HCT116 (cell line): ENCODE measurements at regions not wholly inside any gene's neighbourhood (a gene's known extent, or its start where the extent isn't known, plus 50 kb on each side); places are given as distances from the start of the nearest gene placed in this dataset.

Experiments
- ATAC-seq: fragments of 200-7000 bp; cut with Tn5 transposase; 2 replicates; pipeline ENCODE4 v1.9.1; 2020; ENCODE audit warnings: mild to moderate bottlenecking, moderate library complexity
- BruUV-seq: library from RNA; stranded (reverse); fragments of 400-500 nt; replicated peaks from 2 replicates; lab custom pipeline; 2021; lab: Mats Ljungman, UMichigan
- CTCF ChIA-PET: fragments of 300-600 bp; sonication (Branson Sonifier 250); formaldehyde crosslinking; loops from one replicate; lab custom pipeline; 2021; ENCODE audit warnings: antibody characterized with exemption; lab: Charles Lee
- POLR2A ChIA-PET: fragments of 300-600, 350-600 bp; sonication (Branson Sonifier 250); formaldehyde crosslinking; loops from one replicate; lab custom pipeline; 2021; ENCODE audit warnings: antibody characterized with exemption; lab: Charles Lee
- RAD21 ChIA-PET, 2 experiments: fragments of 300-600 bp; sonication (Branson Sonifier 250); formaldehyde crosslinking; loops; one replicate each; lab custom pipeline; 2023; ENCODE audit warnings: low total read pairs in 2 of 2; ENCODE audit not compliant: uncharacterized antibody in 2 of 2, unreplicated experiment in 2 of 2, low non-redundant PET in 1 of 2; lab: Charles Lee
- DNase-seq: peaks from one replicate; pipeline ENCODE4 v3.0.0-alpha.2; 2010; ENCODE audit warnings: low read depth, low spot score
- H2AFZ ChIP-seq: fragments of 200-600 bp; shearing (Covaris generic), sonication (generic); 2 replicates; pipeline ENCODE4 v1.6.1; 2017; ENCODE audit warnings: low read depth, mixed run types, mixed read lengths, antibody characterized with exemption, low read length; ENCODE audit not compliant: poor library complexity, severe bottlenecking
- H3K27ac ChIP-seq: 2 replicates; pipeline ENCODE4 v1.5.1; 2012; ENCODE audit warnings: low read depth, low read length
- H3K27me3 ChIP-seq: fragments of 200-600 bp; sonication (generic); 2 replicates; pipeline ENCODE4 v1.6.1; 2016; ENCODE audit warnings: mixed run types, low read length, mixed read lengths; ENCODE audit not compliant: insufficient read depth
- H3K36me3 ChIP-seq, 2 experiments: fragments of 200-500 bp in 1 of 2; fragments of 200-600 bp in 1 of 2; sonication (Bioruptor generic) in 1 of 2; sonication (generic) in 1 of 2; 2 replicates each; pipeline versions ENCODE4 v1.5.1 to v1.6.1; 2014 to 2016; ENCODE audit warnings: low read length in 2 of 2, inconsistent platforms in 1 of 2, mixed read lengths in 1 of 2, mixed run types in 1 of 2; ENCODE audit not compliant: insufficient read depth in 2 of 2, control insufficient read depth in 1 of 2
- H3K4me1 ChIP-seq, 2 experiments: fragments of 200-600 bp in 1 of 2; sonication (generic) in 1 of 2; 2 replicates each; pipeline versions ENCODE4 v1.5.1 to v1.6.1; 2012 to 2017; ENCODE audit warnings: low read length in 2 of 2, inconsistent platforms in 1 of 2, mild to moderate bottlenecking in 1 of 2, mixed read lengths in 1 of 2, mixed run types in 1 of 2, moderate library complexity in 1 of 2; ENCODE audit not compliant: insufficient read depth in 2 of 2, control insufficient read depth in 1 of 2
- H3K4me2 ChIP-seq: fragments of 200-600 bp; sonication (generic); 2 replicates; pipeline ENCODE4 v1.6.1; 2017; ENCODE audit warnings: mixed run types, low read length, mixed read lengths
- H3K4me3 ChIP-seq, 2 experiments: fragments of 200-600 bp in 1 of 2; sonication (generic) in 1 of 2; replicated peaks in 1 of 2; 2 replicates each; pipeline ENCODE4 v1.5.1; 2011 to 2016; ENCODE audit warnings: low read length in 2 of 2, control low read depth in 1 of 2, low read depth in 1 of 2, mild to moderate bottlenecking in 1 of 2, mixed read lengths in 1 of 2, mixed run types in 1 of 2
- H3K79me2 ChIP-seq: fragments of 200-600 bp; sonication (generic); 2 replicates; pipeline ENCODE4 v1.6.1; 2017; ENCODE audit warnings: mild to moderate bottlenecking, mixed run types, low read length, moderate library complexity, mixed read lengths; ENCODE audit not compliant: insufficient read depth
- H3K9ac ChIP-seq: fragments of 200-600 bp; sonication (generic); 2 replicates; pipeline ENCODE4 v1.6.1; 2016; ENCODE audit warnings: low read length, mixed read lengths
- H3K9me2 ChIP-seq: fragments of 200-600 bp; sonication (generic), shearing (Covaris generic); 2 replicates; pipeline ENCODE4 v1.6.1; 2017; ENCODE audit warnings: mixed run types, mild to moderate bottlenecking, moderate library complexity; ENCODE audit not compliant: insufficient read depth
- H3K9me3 ChIP-seq, 2 experiments: fragments of 200-500 bp in 1 of 2; fragments of 200-600 bp in 1 of 2; sonication (Bioruptor generic) in 1 of 2; sonication (generic) in 1 of 2; 2 replicates each; pipeline ENCODE4 v1.6.1; 2014 to 2017; ENCODE audit warnings: low read length in 2 of 2, mixed read lengths in 2 of 2, inconsistent platforms in 1 of 2, low read depth in 1 of 2, mild to moderate bottlenecking in 1 of 2, mixed run types in 1 of 2, moderate library complexity in 1 of 2; ENCODE audit not compliant: control insufficient read depth in 1 of 2, insufficient read depth in 1 of 2
- H4K20me1 ChIP-seq: fragments of 200-600 bp; sonication (generic), shearing (Covaris generic); 2 replicates; pipeline ENCODE4 v1.6.1; 2017; ENCODE audit warnings: mixed run types, mild to moderate bottlenecking, moderate library complexity; ENCODE audit not compliant: insufficient read depth
- CBX3 ChIP-seq: IDR thresholded peaks from 2 replicates; pipeline ENCODE4 v1.6.1; 2012; ENCODE audit warnings: low read depth
- CEBPB ChIP-seq: IDR thresholded peaks from 2 replicates; pipeline ENCODE4 v1.6.1; 2012; ENCODE audit warnings: low read depth
- EGR1 ChIP-seq: IDR thresholded peaks from 2 replicates; pipeline ENCODE4 v1.6.1; 2012; ENCODE audit warnings: low read depth
- ELF1 ChIP-seq: IDR thresholded peaks from 2 replicates; pipeline ENCODE4 v1.6.1; 2012; ENCODE audit warnings: low read depth, borderline replicate concordance
- EZH2phosphoT487 ChIP-seq: fragments of 200-600 bp; IDR thresholded peaks from 2 replicates; pipeline ENCODE4 v1.6.1; 2018; ENCODE audit warnings: antibody characterized with exemption, borderline replicate concordance
- POLR2A ChIP-seq: IDR thresholded peaks from 2 replicates; pipeline ENCODE4 v1.7.0; 2011; ENCODE audit warnings: borderline replicate concordance; ENCODE audit not compliant: insufficient read depth, insufficient read length; ENCODE audit errors: extremely low read depth
- RAD21 ChIP-seq: IDR thresholded peaks from 2 replicates; pipeline ENCODE4 v1.6.1; 2012; ENCODE audit warnings: low read depth, mild to moderate bottlenecking
- SP1 ChIP-seq: IDR thresholded peaks from 2 replicates; pipeline ENCODE4 v1.6.1; 2012; ENCODE audit warnings: low read depth
- TCF7L2 ChIP-seq: IDR thresholded peaks from 2 replicates; pipeline ENCODE4 v1.7.0; 2011; ENCODE audit warnings: borderline replicate concordance, inconsistent platforms; ENCODE audit not compliant: insufficient read depth, insufficient read length; ENCODE audit errors: extremely low read depth
- ZFX ChIP-seq: fragments of 450-650 bp; IDR thresholded peaks from 2 replicates; pipeline ENCODE4 v1.6.1; 2017
- intact Hi-C: fragments of 100-400 bp; cut with micrococcal nuclease; formaldehyde crosslinking; loops from 2 replicates; pipeline ENCODE4 v1.10.0; 2022
- TF ChIP-seq, protein P1 (sequence below): IDR thresholded peaks from 2 replicates; pipeline ENCODE4 v1.6.1; 2012; ENCODE audit warnings: low read depth
- TF ChIP-seq, protein P2 (sequence below): IDR thresholded peaks from 2 replicates; pipeline ENCODE4 v1.6.1; 2012
- TF ChIP-seq, protein P3 (sequence below): IDR thresholded peaks from 2 replicates; pipeline ENCODE4 v1.6.1; 2011; ENCODE audit warnings: mild to moderate bottlenecking, low read length, moderate library complexity; ENCODE audit not compliant: insufficient replicate concordance; ENCODE audit errors: extremely low read depth

DNA sequence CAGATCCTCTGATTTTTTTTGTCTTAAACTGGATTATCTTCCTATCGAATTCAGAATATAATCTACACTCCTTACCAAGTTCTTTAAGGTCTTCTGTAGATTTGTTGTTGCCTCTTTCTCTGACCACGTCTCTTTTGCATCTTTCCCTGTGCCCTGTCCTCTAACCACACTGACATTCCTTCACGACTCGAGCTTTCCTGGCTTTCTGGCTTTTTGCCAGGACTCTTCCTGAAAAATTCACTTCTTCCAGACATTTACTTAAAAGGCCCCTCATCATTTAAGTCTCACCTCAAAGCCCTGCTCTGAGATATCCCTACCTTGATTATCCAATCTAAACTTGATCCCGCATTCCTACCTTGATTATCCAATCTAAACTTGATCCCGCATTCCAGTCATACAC, 422.3 kb upstream of the DCN start:
- Histone ChIP-seq H3K79me2 (no peaks in the 10 kb centered on the region), H3K4me1 (no peaks in the 10 kb centered on the region), H3K9me2 (no peaks in the 10 kb centered on the region), H3K9me3 (no peaks in the 10 kb centered on the region), H4K20me1 (no peaks in the 10 kb centered on the region), H3K27ac (no peak overlapping the region), H3K4me3 (no peak overlapping the region), H3K27me3 (no peaks in the 10 kb centered on the region), H3K9ac (no peak overlapping the region), H3K36me3 (no peaks in the 10 kb centered on the region), H2AFZ (no peak overlapping the region), H3K4me2 (no peak overlapping the region)
- BruUV-seq, result no TSS peak
- RAD21 ChIA-PET, result no interaction called here
- POLR2A ChIA-PET, result no interaction called here
- TF ChIP-seq RAD21, result no peak
- TF ChIP-seq SP1, result no peak
- no peak for TF ChIP-seq EGR1
- TF ChIP-seq CEBPB, result no peak
- no peak for TF ChIP-seq ELF1
- TF ChIP-seq ZFX, result no peak
- TF ChIP-seq EZH2phosphoT487, result no peak
- TF ChIP-seq, protein P1, sequence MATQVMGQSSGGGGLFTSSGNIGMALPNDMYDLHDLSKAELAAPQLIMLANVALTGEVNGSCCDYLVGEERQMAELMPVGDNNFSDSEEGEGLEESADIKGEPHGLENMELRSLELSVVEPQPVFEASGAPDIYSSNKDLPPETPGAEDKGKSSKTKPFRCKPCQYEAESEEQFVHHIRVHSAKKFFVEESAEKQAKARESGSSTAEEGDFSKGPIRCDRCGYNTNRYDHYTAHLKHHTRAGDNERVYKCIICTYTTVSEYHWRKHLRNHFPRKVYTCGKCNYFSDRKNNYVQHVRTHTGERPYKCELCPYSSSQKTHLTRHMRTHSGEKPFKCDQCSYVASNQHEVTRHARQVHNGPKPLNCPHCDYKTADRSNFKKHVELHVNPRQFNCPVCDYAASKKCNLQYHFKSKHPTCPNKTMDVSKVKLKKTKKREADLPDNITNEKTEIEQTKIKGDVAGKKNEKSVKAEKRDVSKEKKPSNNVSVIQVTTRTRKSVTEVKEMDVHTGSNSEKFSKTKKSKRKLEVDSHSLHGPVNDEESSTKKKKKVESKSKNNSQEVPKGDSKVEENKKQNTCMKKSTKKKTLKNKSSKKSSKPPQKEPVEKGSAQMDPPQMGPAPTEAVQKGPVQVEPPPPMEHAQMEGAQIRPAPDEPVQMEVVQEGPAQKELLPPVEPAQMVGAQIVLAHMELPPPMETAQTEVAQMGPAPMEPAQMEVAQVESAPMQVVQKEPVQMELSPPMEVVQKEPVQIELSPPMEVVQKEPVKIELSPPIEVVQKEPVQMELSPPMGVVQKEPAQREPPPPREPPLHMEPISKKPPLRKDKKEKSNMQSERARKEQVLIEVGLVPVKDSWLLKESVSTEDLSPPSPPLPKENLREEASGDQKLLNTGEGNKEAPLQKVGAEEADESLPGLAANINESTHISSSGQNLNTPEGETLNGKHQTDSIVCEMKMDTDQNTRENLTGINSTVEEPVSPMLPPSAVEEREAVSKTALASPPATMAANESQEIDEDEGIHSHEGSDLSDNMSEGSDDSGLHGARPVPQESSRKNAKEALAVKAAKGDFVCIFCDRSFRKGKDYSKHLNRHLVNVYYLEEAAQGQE, result no peak
- TF ChIP-seq TCF7L2, result no peak
- no peak for TF ChIP-seq CBX3
- TF ChIP-seq, protein P2, sequence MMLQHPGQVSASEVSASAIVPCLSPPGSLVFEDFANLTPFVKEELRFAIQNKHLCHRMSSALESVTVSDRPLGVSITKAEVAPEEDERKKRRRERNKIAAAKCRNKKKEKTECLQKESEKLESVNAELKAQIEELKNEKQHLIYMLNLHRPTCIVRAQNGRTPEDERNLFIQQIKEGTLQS, result no peak
- no peak for TF ChIP-seq POLR2A
- TF ChIP-seq, protein P3, sequence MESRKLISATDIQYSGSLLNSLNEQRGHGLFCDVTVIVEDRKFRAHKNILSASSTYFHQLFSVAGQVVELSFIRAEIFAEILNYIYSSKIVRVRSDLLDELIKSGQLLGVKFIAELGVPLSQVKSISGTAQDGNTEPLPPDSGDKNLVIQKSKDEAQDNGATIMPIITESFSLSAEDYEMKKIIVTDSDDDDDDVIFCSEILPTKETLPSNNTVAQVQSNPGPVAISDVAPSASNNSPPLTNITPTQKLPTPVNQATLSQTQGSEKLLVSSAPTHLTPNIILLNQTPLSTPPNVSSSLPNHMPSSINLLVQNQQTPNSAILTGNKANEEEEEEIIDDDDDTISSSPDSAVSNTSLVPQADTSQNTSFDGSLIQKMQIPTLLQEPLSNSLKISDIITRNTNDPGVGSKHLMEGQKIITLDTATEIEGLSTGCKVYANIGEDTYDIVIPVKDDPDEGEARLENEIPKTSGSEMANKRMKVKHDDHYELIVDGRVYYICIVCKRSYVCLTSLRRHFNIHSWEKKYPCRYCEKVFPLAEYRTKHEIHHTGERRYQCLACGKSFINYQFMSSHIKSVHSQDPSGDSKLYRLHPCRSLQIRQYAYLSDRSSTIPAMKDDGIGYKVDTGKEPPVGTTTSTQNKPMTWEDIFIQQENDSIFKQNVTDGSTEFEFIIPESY, result no peak
- DNase-seq (no peak), ATAC-seq (no peak)
- CTCF ChIA-PET, result no interaction called here
- intact Hi-C loops, result no loop called here
